ENCODE measurements at regions not wholly inside any gene's neighbourhood (a gene's known extent, or its start where the extent isn't known, plus 50 kb on each side); places are given as distances from the start of the nearest gene placed in this dataset.
"Not testable (repeated sequence)": the region's sequence is repeated elsewhere in the genome, so short reads cannot be mapped to it uniquely, and the experiment has no call there.

GRCh38 chr14:30387871-30388270, 171.1 kb upstream of the G2E3 start:
- no peaks in the 10 kb centered on the region for H3K36me3 Mint-ChIP-seq
- Histone ChIP-seq H3K27me3 (ENCODE audit: control insufficient read depth, insufficient read depth, low read length) (no peaks in the 10 kb centered on the region), H3K4me1 (ENCODE audit: control insufficient read depth, insufficient read depth, low read length, poor library complexity, severe bottlenecking) (no peaks in the 10 kb centered on the region), H3K9me3 (ENCODE audit: control insufficient read depth in 2 of 2, low read length in 2 of 2) (no peaks in the 10 kb centered on the region), H3K4me3 (ENCODE audit: low read depth, low read length) (no peak overlapping the region), H3K27ac (ENCODE audit: insufficient read depth, low read length, poor library complexity, severe bottlenecking) (no peak overlapping the region), H3K36me3 (ENCODE audit: control insufficient read depth, insufficient read depth, low read length) (no peaks in the 10 kb centered on the region)
- DNase-seq (no peak), ATAC-seq (ENCODE audit: low read depth in 2 of 2) (no peak)
- no peak overlapping the region for H3K27ac Mint-ChIP-seq
- H3K9me3 Mint-ChIP-seq: peaks cover 0 to 1% (median 0%) of the 10 kb centered on the region in 7 donors
- H3K4me3 Mint-ChIP-seq: no peak overlapping the region
- H3K27me3 Mint-ChIP-seq: peaks cover 5% of the 10 kb centered on the region
- H3K4me1 Mint-ChIP-seq: no peaks in the 10 kb centered on the region

DNA sequence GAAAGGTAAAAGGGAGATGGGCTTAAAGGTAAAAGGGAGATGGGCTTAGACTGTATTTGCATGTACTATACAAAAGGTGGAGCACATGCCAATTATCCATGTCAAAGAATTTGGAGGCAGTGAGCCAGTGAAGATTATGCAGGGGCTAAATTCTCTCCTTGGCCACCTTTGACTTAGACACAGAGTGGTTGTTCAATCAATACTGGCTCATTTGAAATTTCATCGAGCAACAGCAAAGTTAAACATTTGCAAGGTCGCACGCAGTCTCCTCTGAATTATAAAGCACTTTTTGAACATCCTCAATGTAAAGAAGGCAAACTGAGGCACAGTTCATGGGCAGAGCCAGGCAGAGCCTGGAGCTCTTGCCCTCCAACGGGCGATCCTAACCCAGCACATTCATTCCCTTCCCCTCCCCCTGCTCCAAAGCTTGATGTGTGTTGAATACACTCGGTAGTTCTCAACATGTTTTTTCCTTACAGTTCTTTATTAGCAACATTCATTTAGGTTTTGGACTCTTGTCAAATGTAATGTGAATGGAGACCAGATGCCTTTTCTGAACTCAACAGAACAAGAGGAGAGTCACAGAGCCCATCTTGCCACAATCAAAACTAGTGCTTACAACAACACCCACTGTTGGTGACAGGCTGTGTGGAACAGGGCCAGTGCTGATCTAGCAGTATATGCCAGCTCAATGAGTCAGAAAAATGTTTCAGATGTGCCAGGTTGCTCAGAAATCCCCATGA, 169.7 kb upstream of the G2E3 start:
- Mint-ChIP-seq H3K4me3 (no peak overlapping the region), H3K4me1 (no peaks in the 10 kb centered on the region)
- no peaks in the 10 kb centered on the region for H3K9me3 ChIP-seq (ENCODE audit: control insufficient read depth in 2 of 2, low read length in 2 of 2)

DNA sequence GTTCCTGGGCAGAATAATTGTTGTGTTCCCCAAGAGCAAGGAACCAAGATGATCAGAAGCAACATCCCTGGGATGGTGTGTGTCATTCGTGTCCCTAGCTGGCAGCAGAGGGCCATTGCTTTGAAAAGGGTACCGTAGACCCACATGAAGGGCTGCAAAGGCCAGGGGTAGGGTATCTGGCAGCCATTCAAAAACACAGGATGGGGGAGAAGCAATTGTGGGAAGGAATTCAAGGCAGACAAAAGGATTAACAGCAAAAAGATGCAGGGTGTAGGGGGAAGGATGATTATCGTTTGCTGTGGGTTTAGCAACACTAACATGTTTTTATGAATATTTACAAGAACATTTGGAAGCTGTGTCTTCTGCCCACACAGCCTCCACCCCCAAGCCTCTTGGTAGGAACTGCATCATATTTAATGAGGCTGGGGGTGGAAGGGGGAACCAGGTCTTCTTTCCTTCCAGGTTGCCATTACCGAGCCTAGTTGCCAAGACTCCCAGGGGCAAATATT, 169.0 kb upstream of the G2E3 start:
- DNase-seq: no peak
- no peaks in the 10 kb centered on the region for H3K36me3 Mint-ChIP-seq
- Histone ChIP-seq H3K36me3 (ENCODE audit: control insufficient read depth, insufficient read depth, low read length) (no peaks in the 10 kb centered on the region), H3K4me3 (ENCODE audit: low read depth, low read length) (no peak overlapping the region), H3K27ac (ENCODE audit: insufficient read depth, low read length, poor library complexity, severe bottlenecking) (no peak overlapping the region), H3K27me3 (ENCODE audit: control insufficient read depth, insufficient read depth, low read length) (no peaks in the 10 kb centered on the region), H3K9me3 (ENCODE audit: control insufficient read depth in 2 of 2, low read length in 2 of 2) (no peaks in the 10 kb centered on the region), H3K4me1 (ENCODE audit: control insufficient read depth, insufficient read depth, low read length, poor library complexity, severe bottlenecking) (no peaks in the 10 kb centered on the region)
- no peak for ATAC-seq (ENCODE audit: low read depth in 2 of 2)
- no peak overlapping the region for H3K27ac Mint-ChIP-seq
- H3K4me3 Mint-ChIP-seq: no peak overlapping the region
- H3K27me3 Mint-ChIP-seq: no peaks in the 10 kb centered on the region
- no peaks in the 10 kb centered on the region for H3K4me1 Mint-ChIP-seq
- H3K9me3 Mint-ChIP-seq: no peaks in the 10 kb centered on the region

More for the DNA sequence above, 169.7 kb upstream of the G2E3 start:
- no peak overlapping the region for H3K27ac ChIP-seq (ENCODE audit: insufficient read depth, low read length, poor library complexity, severe bottlenecking)
- no peaks in the 10 kb centered on the region for H3K27me3 Mint-ChIP-seq
- no peaks in the 10 kb centered on the region for H3K4me1 ChIP-seq (ENCODE audit: control insufficient read depth, insufficient read depth, low read length, poor library complexity, severe bottlenecking)
- DNase-seq (no peak), ATAC-seq (ENCODE audit: low read depth in 2 of 2) (no peak)
- H3K9me3 Mint-ChIP-seq: peaks cover 0 to 1% (median 0%) of the 10 kb centered on the region in 7 donors
- no peaks in the 10 kb centered on the region for H3K36me3 ChIP-seq (ENCODE audit: control insufficient read depth, insufficient read depth, low read length)
- no peaks in the 10 kb centered on the region for H3K36me3 Mint-ChIP-seq
- no peak overlapping the region for H3K4me3 ChIP-seq (ENCODE audit: low read depth, low read length)
- no peaks in the 10 kb centered on the region for H3K27me3 ChIP-seq (ENCODE audit: control insufficient read depth, insufficient read depth, low read length)
- no peak overlapping the region for H3K27ac Mint-ChIP-seq

DNA sequence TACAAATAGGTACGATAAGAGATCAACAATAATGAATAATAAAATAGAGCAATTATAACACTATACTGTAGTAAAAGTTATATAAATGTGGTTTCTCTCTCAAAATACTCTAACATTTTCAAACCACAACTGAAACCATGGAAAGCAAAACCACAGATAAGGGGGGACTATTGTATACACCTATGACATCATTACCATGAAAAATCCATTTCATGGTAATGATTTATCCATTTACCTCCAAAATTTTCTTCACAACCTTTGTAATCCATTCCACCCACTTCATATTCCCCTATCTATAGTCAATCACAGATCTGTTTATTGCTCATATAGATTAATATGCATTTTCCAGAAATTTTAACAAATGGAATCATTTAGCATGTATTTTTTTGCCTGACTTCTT, 163.9 kb upstream of the G2E3 start:
- DNase-seq (no peak), ATAC-seq (ENCODE audit: low read depth in 2 of 2) (no peak)
- no peaks in the 10 kb centered on the region for H3K9me3 ChIP-seq (ENCODE audit: control insufficient read depth in 2 of 2, low read length in 2 of 2)
- H3K36me3 ChIP-seq (ENCODE audit: control insufficient read depth, insufficient read depth, low read length): no peaks in the 10 kb centered on the region
- no peak overlapping the region for H3K4me3 Mint-ChIP-seq
- H3K27me3 ChIP-seq (ENCODE audit: control insufficient read depth, insufficient read depth, low read length): no peaks in the 10 kb centered on the region
- H3K4me1 ChIP-seq (ENCODE audit: control insufficient read depth, insufficient read depth, low read length, poor library complexity, severe bottlenecking): no peaks in the 10 kb centered on the region
- H3K4me1 Mint-ChIP-seq: no peaks in the 10 kb centered on the region
- peaks cover 8% of the 10 kb centered on the region for H3K27me3 Mint-ChIP-seq
- no peaks in the 10 kb centered on the region for H3K9me3 Mint-ChIP-seq
- no peak overlapping the region for H3K27ac Mint-ChIP-seq
- H3K36me3 Mint-ChIP-seq: no peaks in the 10 kb centered on the region
- H3K4me3 ChIP-seq (ENCODE audit: low read depth, low read length): no peak overlapping the region
- H3K27ac ChIP-seq (ENCODE audit: insufficient read depth, low read length, poor library complexity, severe bottlenecking): no peak overlapping the region

- Mint-ChIP-seq H3K27me3 (peaks cover 9% of the 10 kb centered on the region), H3K27ac (no peak overlapping the region), H3K9me3 (peaks cover 0 to 6% (median 0%) of the 10 kb centered on the region in 7 donors), H3K4me1 (no peaks in the 10 kb centered on the region), H3K36me3 (no peaks in the 10 kb centered on the region), H3K4me3 (no peak overlapping the region)
- no peak for ATAC-seq (ENCODE audit: low read depth in 2 of 2)
- Histone ChIP-seq H3K36me3 (ENCODE audit: control insufficient read depth, insufficient read depth, low read length) (no peaks in the 10 kb centered on the region), H3K4me3 (ENCODE audit: low read depth, low read length) (no peak overlapping the region), H3K27ac (ENCODE audit: insufficient read depth, low read length, poor library complexity, severe bottlenecking) (no peak overlapping the region), H3K4me1 (ENCODE audit: control insufficient read depth, insufficient read depth, low read length, poor library complexity, severe bottlenecking) (no peaks in the 10 kb centered on the region), H3K9me3 (ENCODE audit: control insufficient read depth in 2 of 2, low read length in 2 of 2) (no peaks in the 10 kb centered on the region), H3K27me3 (ENCODE audit: control insufficient read depth, insufficient read depth, low read length) (no peaks in the 10 kb centered on the region)
- no peak for DNase-seq
These were observed 156.1 kb upstream of the G2E3 start for GRCh38 chr14:30402846-30403245.

DNA sequence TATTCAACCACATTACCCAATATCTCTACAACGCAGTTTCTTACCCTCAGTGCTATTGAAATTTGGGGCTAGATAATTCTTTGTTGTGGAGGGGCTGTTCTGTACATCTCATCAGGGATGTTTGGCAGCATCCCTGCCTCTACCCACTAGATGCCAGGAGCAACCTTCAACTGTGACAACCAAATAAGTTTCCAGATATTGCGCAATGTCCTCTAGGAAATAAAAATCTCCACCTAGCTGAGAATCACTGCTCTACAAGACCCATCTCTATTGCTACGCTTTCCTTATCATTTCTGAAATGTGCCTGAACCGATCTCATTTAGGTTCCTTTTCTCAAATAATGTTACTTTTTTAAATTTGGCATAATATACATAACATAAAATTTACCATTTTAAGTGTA, 155.2 kb upstream of the G2E3 start:
- Histone ChIP-seq H3K36me3 (ENCODE audit: control insufficient read depth, insufficient read depth, low read length) (no peaks in the 10 kb centered on the region), H3K27me3 (ENCODE audit: control insufficient read depth, insufficient read depth, low read length) (no peaks in the 10 kb centered on the region), H3K4me1 (ENCODE audit: control insufficient read depth, insufficient read depth, low read length, poor library complexity, severe bottlenecking) (no peaks in the 10 kb centered on the region), H3K4me3 (ENCODE audit: low read depth, low read length) (no peak overlapping the region), H3K27ac (ENCODE audit: insufficient read depth, low read length, poor library complexity, severe bottlenecking) (no peak overlapping the region), H3K9me3 (ENCODE audit: control insufficient read depth in 2 of 2, low read length in 2 of 2) (no peaks in the 10 kb centered on the region)
- ATAC-seq (ENCODE audit: low read depth in 2 of 2) (no peak), DNase-seq (no peak)
- Mint-ChIP-seq H3K36me3 (no peaks in the 10 kb centered on the region), H3K4me3 (no peak overlapping the region), H3K27ac (no peak overlapping the region), H3K9me3 (peaks cover 0 to 6% (median 0%) of the 10 kb centered on the region in 7 donors), H3K4me1 (no peaks in the 10 kb centered on the region), H3K27me3 (peaks cover 13% of the 10 kb centered on the region)

- DNase-seq; H3K27me3 ChIP-seq (ENCODE audit: control insufficient read depth, insufficient read depth, low read length); H3K4me1 Mint-ChIP-seq; H3K4me3 ChIP-seq (ENCODE audit: low read depth, low read length); H3K36me3 ChIP-seq (ENCODE audit: control insufficient read depth, insufficient read depth, low read length); ATAC-seq (ENCODE audit: low read depth in 2 of 2); H3K27ac Mint-ChIP-seq; H3K4me1 ChIP-seq (ENCODE audit: control insufficient read depth, insufficient read depth, low read length, poor library complexity, severe bottlenecking); H3K36me3 Mint-ChIP-seq; H3K27ac ChIP-seq (ENCODE audit: insufficient read depth, low read length, poor library complexity, severe bottlenecking); H3K9me3 Mint-ChIP-seq; H3K4me3 Mint-ChIP-seq; H3K9me3 ChIP-seq (ENCODE audit: control insufficient read depth in 2 of 2, low read length in 2 of 2): not testable (repeated sequence)
- peaks cover 15% of the 10 kb centered on the region for H3K27me3 Mint-ChIP-seq
These were observed 149.4 kb upstream of the G2E3 start for GRCh38 chr14:30409508-30410015.

DNA sequence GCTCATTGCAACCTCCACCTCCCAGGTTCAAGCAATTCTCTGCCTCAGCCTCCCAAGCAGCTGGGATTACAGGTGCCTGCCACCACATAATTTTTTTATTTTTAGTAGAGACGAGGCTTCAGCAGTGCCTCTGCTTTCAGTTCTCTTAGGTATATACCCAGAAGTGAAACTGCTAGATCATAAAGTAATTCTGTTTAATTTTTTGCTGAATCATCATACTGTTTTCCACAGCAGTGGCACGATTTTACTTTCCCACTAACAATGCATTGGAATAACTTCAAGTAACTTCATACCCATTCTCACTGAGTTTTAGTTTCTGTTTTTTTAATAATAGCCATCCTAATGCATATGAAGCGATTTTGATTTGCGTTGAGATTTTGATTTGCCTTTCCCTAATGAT, 148.0 kb upstream of the G2E3 start:
- H3K4me3 Mint-ChIP-seq: no peak overlapping the region
- ATAC-seq (ENCODE audit: low read depth in 2 of 2): no peak

More for the DNA sequence above, 148.0 kb upstream of the G2E3 start:
- no peak overlapping the region for H3K4me3 ChIP-seq (ENCODE audit: low read depth, low read length)
- H3K27me3 ChIP-seq (ENCODE audit: control insufficient read depth, insufficient read depth, low read length): no peaks in the 10 kb centered on the region
- no peaks in the 10 kb centered on the region for H3K4me1 ChIP-seq (ENCODE audit: control insufficient read depth, insufficient read depth, low read length, poor library complexity, severe bottlenecking)
- no peak for DNase-seq
- no peaks in the 10 kb centered on the region for H3K4me1 Mint-ChIP-seq
- no peaks in the 10 kb centered on the region for H3K36me3 ChIP-seq (ENCODE audit: control insufficient read depth, insufficient read depth, low read length)
- no peaks in the 10 kb centered on the region for H3K36me3 Mint-ChIP-seq
- no peak overlapping the region for H3K27ac ChIP-seq (ENCODE audit: insufficient read depth, low read length, poor library complexity, severe bottlenecking)
- H3K27me3 Mint-ChIP-seq: peaks cover 11% of the 10 kb centered on the region
- H3K9me3 Mint-ChIP-seq: peaks cover 0 to 4% (median 3%) of the 10 kb centered on the region in 7 donors
- no peaks in the 10 kb centered on the region for H3K9me3 ChIP-seq (ENCODE audit: control insufficient read depth in 2 of 2, low read length in 2 of 2)
- no peak overlapping the region for H3K27ac Mint-ChIP-seq
